ENCODE measurements at regions not wholly inside any gene's neighbourhood (a gene's known extent, or its start where the extent isn't known, plus 50 kb on each side); places are given as distances from the start of the nearest gene placed in this dataset.

DNA sequence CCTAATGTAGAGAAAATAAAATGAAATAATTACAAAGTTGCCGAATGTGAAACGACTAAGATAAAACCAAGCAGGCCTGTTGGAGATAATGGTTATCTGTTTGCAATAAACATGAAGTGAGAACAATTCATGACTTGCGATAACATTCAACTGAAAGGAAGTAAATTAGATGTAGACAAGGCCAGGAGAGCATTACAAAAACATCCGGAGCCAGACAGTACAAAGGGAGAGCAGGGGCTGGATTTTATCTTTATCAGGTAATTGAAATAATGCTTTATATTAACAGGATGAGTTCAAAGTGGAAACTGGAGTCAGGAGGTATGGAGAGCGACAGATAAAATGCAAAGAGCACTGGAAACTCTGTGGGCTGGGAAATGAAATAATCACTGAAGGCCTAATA, 265.6 kb upstream of the GOT2 start:
- TF ChIP-seq POLR2A (IDR thresholded peaks at IDR 0.05; ENCODE audit: low read depth, low read length) (no peak), POLR2AphosphoS5 (IDR thresholded peaks at IDR 0.05; ENCODE audit: low read depth, low read length) (no peak), TAF1 (IDR thresholded peaks at IDR 0.05; ENCODE audit: borderline replicate concordance, low read depth, low read length) (no peak)

All from GM12892 (cell line).